Smooth muscle cell (in vitro differentiated cells): ENCODE measurements at regions not wholly inside any gene's neighbourhood (a gene's known extent, or its start where the extent isn't known, plus 50 kb on each side); places are given as distances from the start of the nearest gene placed in this dataset.
A peak's percentile ranks its signal among the peaks of the same experiment; 100 is the strongest.

ENCODE experiments used
- DNase-seq: peaks from one replicate; lab custom pipeline; 2025; ENCODE audit not compliant: unreplicated experiment; lab: John Stamatoyannopoulos, UW
- H2AFZ ChIP-seq: fragments of 200-600 bp; sonication (generic); 2 replicates; pipeline ENCODE4 v1.6.0; 2016; ENCODE audit warnings: antibody characterized with exemption, low read depth, mild to moderate bottlenecking
- H3F3A ChIP-seq: fragments of 200-600 bp; sonication (generic); 2 replicates; pipeline ENCODE4 v1.6.0; 2017; ENCODE audit warnings: antibody characterized with exemption, low read depth
- H3K27ac ChIP-seq: fragments of 200-600 bp; sonication (generic); 2 replicates; pipeline ENCODE4 v1.5.1; 2016; ENCODE audit warnings: low read depth, mild to moderate bottlenecking
- H3K27me3 ChIP-seq: fragments of 200-600 bp; sonication (generic); 2 replicates; pipeline ENCODE4 v1.6.1; 2016; ENCODE audit warnings: low read depth, mild to moderate bottlenecking
- H3K36me3 ChIP-seq: fragments of 200-600 bp; sonication (generic); 2 replicates; pipeline ENCODE4 v1.5.1; 2016; ENCODE audit warnings: low read depth
- H3K4me1 ChIP-seq: fragments of 200-600 bp; sonication (generic); 2 replicates; pipeline ENCODE4 v1.5.1; 2016; ENCODE audit warnings: low read depth
- H3K4me2 ChIP-seq: fragments of 200-600 bp; sonication (generic); 2 replicates; pipeline ENCODE4 v1.6.0; 2016; ENCODE audit warnings: mild to moderate bottlenecking
- H3K4me3 ChIP-seq: fragments of 200-600 bp; sonication (generic); 2 replicates; pipeline ENCODE4 v1.5.1; 2016; ENCODE audit warnings: mild to moderate bottlenecking
- H3K79me2 ChIP-seq: fragments of 200-600 bp; sonication (generic); 2 replicates; pipeline ENCODE4 v1.6.0; 2016; ENCODE audit warnings: low read depth, mild to moderate bottlenecking
- H3K9ac ChIP-seq: fragments of 200-600 bp; sonication (generic); 2 replicates; pipeline ENCODE4 v1.6.0; 2016; ENCODE audit warnings: low read depth
- H3K9me3 ChIP-seq: fragments of 200-600 bp; sonication (generic); replicated peaks from 2 replicates; pipeline ENCODE4 v1.5.1; 2016; ENCODE audit warnings: low read depth
- H4K20me1 ChIP-seq: fragments of 200-600 bp; sonication (generic); 2 replicates; pipeline ENCODE4 v1.6.0; 2016; ENCODE audit warnings: low read depth
- CTCF ChIP-seq: fragments of 200-600 bp; sonication (generic); IDR thresholded peaks from 2 replicates; pipeline ENCODE4 v1.5.1; 2017; ENCODE audit warnings: borderline replicate concordance, mild to moderate bottlenecking, antibody characterized with exemption; ENCODE audit not compliant: insufficient read depth, poor library complexity, severe bottlenecking
- WGBS: methylation state at CpG from one replicate; pipeline ENCODE4 v1.1.7; 2016; ENCODE audit warnings: low lambda C conversion rate; 5-methylcytosine and 5-hydroxymethylcytosine counted together

- no peak overlapping the region for H3K9ac ChIP-seq
- H3K36me3 ChIP-seq = no peaks in the 10 kb centered on the region
- no peaks in the 10 kb centered on the region for H3K9me3 ChIP-seq
- H2AFZ ChIP-seq = no peak overlapping the region
- H3K4me1 ChIP-seq = peaks cover 36% of the 10 kb centered on the region
- no peak overlapping the region for H3K4me3 ChIP-seq
- WGBS = 98% methylated on average over 8 of the region's 8 CpGs
- no peaks in the 10 kb centered on the region for H3K79me2 ChIP-seq
- no peaks in the 10 kb centered on the region for H3K27me3 ChIP-seq
- H3F3A ChIP-seq = peaks cover 41% of the 10 kb centered on the region
- TF ChIP-seq CTCF = no peak
- no peaks in the 10 kb centered on the region for H4K20me1 ChIP-seq
- peak overlapping the region; percentile 62 for H3K27ac ChIP-seq
- no peak for DNase-seq
- H3K4me2 ChIP-seq = peak overlapping the region; percentile 57
These were observed 164.8 kb downstream of the LY86 start for GRCh38 chr6:6753301-6753700.

- Histone ChIP-seq H3K4me2 (no peak overlapping the region), H2AFZ (no peak overlapping the region), H3K4me1 (peaks cover 29% of the 10 kb centered on the region), H3K36me3 (no peaks in the 10 kb centered on the region), H3F3A (peaks cover 22% of the 10 kb centered on the region), H3K9ac (no peak overlapping the region), H4K20me1 (no peaks in the 10 kb centered on the region), H3K4me3 (no peak overlapping the region), H3K27ac (no peak overlapping the region), H3K9me3 (no peaks in the 10 kb centered on the region), H3K27me3 (no peaks in the 10 kb centered on the region), H3K79me2 (no peaks in the 10 kb centered on the region)
- WGBS = 88% methylated on average over 3 of the region's 3 CpGs
- no peak for TF ChIP-seq CTCF
- DNase-seq = no peak
These were observed 168.0 kb downstream of the LY86 start for GRCh38 chr6:6756526-6756925.

GRCh38 chr6:6758546-6758914, 170.0 kb downstream of the LY86 start:
- peak overlapping the region; percentile 53 for H2AFZ ChIP-seq
- H3K4me2 ChIP-seq = no peak overlapping the region
- 68% methylated on average over 3 of the region's 3 CpGs for WGBS

More at GRCh38 chr6:6758546-6758914, 170.0 kb downstream of the LY86 start:
- Histone ChIP-seq H3K4me3 (no peak overlapping the region), H3K79me2 (no peaks in the 10 kb centered on the region), H3K36me3 (no peaks in the 10 kb centered on the region), H3K9ac (no peak overlapping the region), H3K9me3 (no peaks in the 10 kb centered on the region), H3K27ac (no peak overlapping the region), H3K27me3 (no peaks in the 10 kb centered on the region), H3K4me1 (peaks cover 11% of the 10 kb centered on the region), H3F3A (peaks cover 7% of the 10 kb centered on the region), H4K20me1 (no peaks in the 10 kb centered on the region)
- TF ChIP-seq CTCF = no peak
- DNase-seq = no peak
